MCF 10A (cell line): ENCODE measurements at regions not wholly inside any gene's neighbourhood (a gene's known extent, or its start where the extent isn't known, plus 50 kb on each side); places are given as distances from the start of the nearest gene placed in this dataset.

ENCODE experiments used
- BruUV-seq: library from RNA; stranded (reverse); fragments of 400-500 nt; replicated peaks from 2 replicates; lab custom pipeline; 2021; lab: Mats Ljungman, UMichigan
- CTCF ChIA-PET: fragments of 300-600 bp; sonication (Branson Sonifier 250); formaldehyde crosslinking; extraction: SDS; loops from one replicate; lab custom pipeline; 2021; ENCODE audit warnings: antibody characterized with exemption, inconsistent platforms; lab: Yijun Ruan, JAX
- POLR2A ChIA-PET: fragments of 300-600, 350-650 bp; sonication (Branson Sonifier 250); formaldehyde crosslinking; extraction: SDS; loops from one replicate; lab custom pipeline; 2020; ENCODE audit warnings: antibody characterized with exemption, inconsistent platforms; lab: Yijun Ruan, JAX
- DNase-seq: peaks from one replicate; pipeline ENCODE4 v3.0.0-alpha.2; 2018; ENCODE audit not compliant: unreplicated experiment
- H3K27ac Mint-ChIP-seq: one replicate; pipeline ENCODE4 v1.8.0; 2022; ENCODE audit warnings: mild to moderate bottlenecking, low read depth, mixed read lengths; ENCODE audit not compliant: unreplicated experiment
- H3K27me3 Mint-ChIP-seq: one replicate; pipeline ENCODE4 v1.8.0; 2022; ENCODE audit warnings: mixed read lengths; ENCODE audit not compliant: insufficient read depth, unreplicated experiment
- H3K36me3 Mint-ChIP-seq: one replicate; pipeline ENCODE4 v1.8.0; 2022; ENCODE audit warnings: mild to moderate bottlenecking, moderate library complexity, mixed read lengths; ENCODE audit not compliant: insufficient read depth, unreplicated experiment
- H3K4me1 Mint-ChIP-seq: one replicate; pipeline ENCODE4 v1.8.0; 2022; ENCODE audit warnings: mixed read lengths; ENCODE audit not compliant: insufficient read depth, unreplicated experiment
- H3K4me3 Mint-ChIP-seq: one replicate; pipeline ENCODE4 v1.8.0; 2022; ENCODE audit warnings: mild to moderate bottlenecking, moderate library complexity, mixed read lengths; ENCODE audit not compliant: unreplicated experiment
- H3K9me3 Mint-ChIP-seq: one replicate; pipeline ENCODE4 v1.8.0; 2022; ENCODE audit warnings: mixed read lengths; ENCODE audit not compliant: unreplicated experiment
- CTCF ChIP-seq: fragments of 200-600 bp; IDR thresholded peaks from one replicate; pipeline ENCODE4 v1.8.0; 2022; ENCODE audit warnings: antibody characterized with exemption, mild to moderate bottlenecking; ENCODE audit not compliant: unreplicated experiment
- intact Hi-C: fragments of 100-400 bp; cut with micrococcal nuclease; formaldehyde crosslinking; loops from 2 replicates; pipeline ENCODE4 v1.14.1; 2022

GRCh38 chr20:54291339-54292010 lies 83.6 kb downstream of the PFDN4 start:
- no TSS peak for BruUV-seq
- H3K27me3 Mint-ChIP-seq, result no peaks in the 10 kb centered on the region
- no peak for DNase-seq
- intact Hi-C loops, result no loop called here
- TF ChIP-seq CTCF, result no peak
- ChIA-PET CTCF (interaction anchor here (0.9 to 2.2 kb wide), 3 partner anchors 11 to 31 kb away, joined by 3 to 10 read pairs (median 3); no protein-coding TSS in a partner anchor), POLR2A (interaction anchor here (0.7 to 2.0 kb wide), 2 partner anchors 10 to 83 kb away, joined by 6 to 7 read pairs; no protein-coding TSS in a partner anchor)
- peaks cover 7% of the 10 kb centered on the region for H3K4me1 Mint-ChIP-seq
- no peaks in the 10 kb centered on the region for H3K9me3 Mint-ChIP-seq
- no peak overlapping the region for H3K27ac Mint-ChIP-seq
- no peaks in the 10 kb centered on the region for H3K36me3 Mint-ChIP-seq
- H3K4me3 Mint-ChIP-seq, result no peak overlapping the region

GRCh38 chr20:54292185-54292584 lies 84.3 kb downstream of the PFDN4 start:
- peaks cover 7% of the 10 kb centered on the region for H3K4me1 Mint-ChIP-seq
- no peaks in the 10 kb centered on the region for H3K9me3 Mint-ChIP-seq
- no peaks in the 10 kb centered on the region for H3K36me3 Mint-ChIP-seq
- BruUV-seq, result no TSS peak
- TF ChIP-seq CTCF, result no peak
- no peaks in the 10 kb centered on the region for H3K27me3 Mint-ChIP-seq
- H3K4me3 Mint-ChIP-seq, result no peak overlapping the region
- ChIA-PET CTCF (interaction anchor here (0.6 to 2.2 kb wide), 7 partner anchors 10 to 593 kb away, joined by 3 to 10 read pairs (median 3); no protein-coding TSS in a partner anchor), POLR2A (interaction anchor here (0.7 to 2.0 kb wide), 3 partner anchors 11 to 83 kb away, joined by 4 to 7 read pairs (median 6); no protein-coding TSS in a partner anchor)
- no peak overlapping the region for H3K27ac Mint-ChIP-seq
- DNase-seq, result peak; percentile 63
- intact Hi-C loops, result no loop called here

GRCh38 chr20:54293526-54293925 lies 85.6 kb downstream of the PFDN4 start:
- ChIA-PET CTCF (interaction anchor here (0.7 to 1.5 kb wide), 4 partner anchors 8 to 164 kb away, joined by 3 to 5 read pairs (median 4); partner anchors contain the start of gene PFDN4), POLR2A (no interaction called here)
- no peaks in the 10 kb centered on the region for H3K9me3 Mint-ChIP-seq
- no peaks in the 10 kb centered on the region for H3K36me3 Mint-ChIP-seq
- no peak overlapping the region for H3K4me3 Mint-ChIP-seq
- no peaks in the 10 kb centered on the region for H3K27me3 Mint-ChIP-seq
- H3K27ac Mint-ChIP-seq, result no peak overlapping the region
- peaks cover 7% of the 10 kb centered on the region for H3K4me1 Mint-ChIP-seq
- peak; percentile 2 for DNase-seq
- BruUV-seq, result no TSS peak
- intact Hi-C loops, result no loop called here
- TF ChIP-seq CTCF, result no peak

- POLR2A ChIA-PET, result interaction anchor here (0.6 kb wide), 1 partner anchor 73 kb away, joined by 4 read pairs; no protein-coding TSS in a partner anchor
- Mint-ChIP-seq H3K36me3 (no peaks in the 10 kb centered on the region), H3K27ac (no peak overlapping the region), H3K4me3 (no peak overlapping the region), H3K9me3 (no peaks in the 10 kb centered on the region), H3K4me1 (peaks cover 7% of the 10 kb centered on the region), H3K27me3 (no peaks in the 10 kb centered on the region)
- no TSS peak for BruUV-seq
- DNase-seq, result no peak
- intact Hi-C loops, result no loop called here
- CTCF ChIA-PET, result interaction anchor here (0.7 kb wide), 1 partner anchor 163 kb away, joined by 3 read pairs; no protein-coding TSS in a partner anchor
- no peak for TF ChIP-seq CTCF
These were observed 86.2 kb downstream of the PFDN4 start for GRCh38 chr20:54294094-54294493.
